SK-N-MC (cell line): ENCODE measurements at regions not wholly inside any gene's neighbourhood (a gene's known extent, or its start where the extent isn't known, plus 50 kb on each side); places are given as distances from the start of the nearest gene placed in this dataset.

Experiments used
- EZH2 ChIP-seq: fragments of 200-600 bp; sonication (generic); IDR thresholded peaks from one replicate; pipeline ENCODE4 v1.6.1; 2017; ENCODE audit warnings: antibody characterized with exemption
- FOXP2 ChIP-seq: optimal IDR thresholded peaks from 2 replicates; pipeline ENCODE3; 2011; ENCODE audit warnings: mild to moderate bottlenecking, moderate library complexity; ENCODE audit not compliant: insufficient read depth; ENCODE audit errors: extremely low read length, control extremely low read depth
- POLR2AphosphoS5 ChIP-seq: IDR thresholded peaks from 2 replicates; pipeline ENCODE4 v1.6.1; 2012; ENCODE audit warnings: mild to moderate bottlenecking, low read depth, low read length, borderline replicate concordance

DNA sequence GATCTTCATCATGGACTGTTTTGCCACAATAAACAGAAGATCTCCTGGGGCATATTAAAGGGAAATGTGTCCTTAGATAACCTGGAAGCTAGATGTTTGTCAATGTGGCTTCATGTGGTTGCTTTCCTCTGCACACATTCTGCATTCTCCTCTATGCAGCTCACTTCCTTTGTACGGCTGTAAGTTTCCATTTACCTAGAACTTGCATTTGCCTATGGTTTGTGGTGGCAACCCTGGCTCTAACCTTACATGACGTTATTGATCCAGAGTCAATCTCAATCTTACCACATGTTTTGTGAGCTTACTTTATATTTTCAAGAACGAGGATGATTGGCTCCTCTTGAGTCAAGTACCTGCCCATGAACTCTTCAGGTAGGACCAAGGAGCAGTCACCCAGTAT is 863.1 kb downstream of the MAFB start:
- TF ChIP-seq POLR2AphosphoS5 = no peak
- TF ChIP-seq EZH2 = no peak
- no peak for TF ChIP-seq FOXP2
